ENCODE measurements at regions not wholly inside any gene's neighbourhood (a gene's known extent, or its start where the extent isn't known, plus 50 kb on each side); places are given as distances from the start of the nearest gene placed in this dataset.

GRCh38 chr18:42413870-42414269, 458.8 kb downstream of the PIK3C3 start:
- peak; percentile 48 for DNase-seq (ENCODE audit: unreplicated experiment)
- no peak for TF ChIP-seq CTCF (IDR thresholded peaks at IDR 0.05; ENCODE audit: unreplicated experiment)
- no peaks in the 10 kb centered on the region for H3K27me3 Mint-ChIP-seq (ENCODE audit: insufficient read depth, unreplicated experiment)
- H3K9me3 Mint-ChIP-seq (ENCODE audit: unreplicated experiment) = peaks cover 11% of the 10 kb centered on the region
- H3K4me3 Mint-ChIP-seq (ENCODE audit: unreplicated experiment) = no peak overlapping the region
- intact Hi-C loops (cut with micrococcal nuclease) = loop anchor here (2.0 to 10.0 kb wide), 2 partner anchors 103 to 131 kb away; no protein-coding TSS in a partner anchor
- ChIA-PET POLR2A (no interaction called here), CTCF (interaction anchor here (0.6 kb wide), 1 partner anchor 33 kb away, joined by 3 read pairs; no protein-coding TSS in a partner anchor)
- no peaks in the 10 kb centered on the region for H3K36me3 Mint-ChIP-seq (ENCODE audit: insufficient read depth, unreplicated experiment)
- H3K4me1 Mint-ChIP-seq (ENCODE audit: insufficient read depth, unreplicated experiment) = peaks cover 31% of the 10 kb centered on the region
- no TSS peak for BruUV-seq (replicated peaks)
- no peak overlapping the region for H3K27ac Mint-ChIP-seq (ENCODE audit: low read depth, unreplicated experiment)

- peaks cover 31% of the 10 kb centered on the region for H3K4me1 Mint-ChIP-seq (ENCODE audit: insufficient read depth, unreplicated experiment)
- TSS peak; percentile 81 for BruUV-seq (replicated peaks)
- no peak for TF ChIP-seq CTCF (IDR thresholded peaks at IDR 0.05; ENCODE audit: unreplicated experiment)
- H3K36me3 Mint-ChIP-seq (ENCODE audit: insufficient read depth, unreplicated experiment) = no peaks in the 10 kb centered on the region
- H3K27me3 Mint-ChIP-seq (ENCODE audit: insufficient read depth, unreplicated experiment) = no peaks in the 10 kb centered on the region
- H3K27ac Mint-ChIP-seq (ENCODE audit: low read depth, unreplicated experiment) = peak overlapping the region; percentile 55
- CTCF ChIA-PET = interaction anchor here (0.7 kb wide), 1 partner anchor 888 kb away, joined by 3 read pairs; no protein-coding TSS in a partner anchor
- peak; percentile 90 for DNase-seq (ENCODE audit: unreplicated experiment)
- no peak overlapping the region for H3K4me3 Mint-ChIP-seq (ENCODE audit: unreplicated experiment)
- POLR2A ChIA-PET = interaction anchor here (0.7 to 1.3 kb wide), 3 partner anchors 90 to 233 kb away, joined by 3 to 4 read pairs (median 3); no protein-coding TSS in a partner anchor
- H3K9me3 Mint-ChIP-seq (ENCODE audit: unreplicated experiment) = peaks cover 2% of the 10 kb centered on the region
- intact Hi-C loops (cut with micrococcal nuclease) = loop anchor here (2.0 to 10.0 kb wide), 2 partner anchors 104 to 130 kb away; no protein-coding TSS in a partner anchor
Observed at GRCh38 chr18:42414756-42415454, 459.9 kb downstream of the PIK3C3 start.

GRCh38 chr18:42417189-42417588, 462.2 kb downstream of the PIK3C3 start:
- Mint-ChIP-seq H3K27me3 (ENCODE audit: insufficient read depth, unreplicated experiment) (no peaks in the 10 kb centered on the region), H3K9me3 (ENCODE audit: unreplicated experiment) (no peaks in the 10 kb centered on the region), H3K27ac (ENCODE audit: low read depth, unreplicated experiment) (no peak overlapping the region), H3K4me1 (ENCODE audit: insufficient read depth, unreplicated experiment) (peaks cover 28% of the 10 kb centered on the region), H3K36me3 (ENCODE audit: insufficient read depth, unreplicated experiment) (peaks cover 6% of the 10 kb centered on the region), H3K4me3 (ENCODE audit: unreplicated experiment) (no peak overlapping the region)
- CTCF ChIA-PET = interaction anchor here (0.6 to 1.4 kb wide), 3 partner anchors 9 to 119 kb away, joined by 3 to 4 read pairs (median 4); no protein-coding TSS in a partner anchor
- BruUV-seq (replicated peaks) = no TSS peak
- no peak for DNase-seq (ENCODE audit: unreplicated experiment)
- no peak for TF ChIP-seq CTCF (IDR thresholded peaks at IDR 0.05; ENCODE audit: unreplicated experiment)
- intact Hi-C loops (cut with micrococcal nuclease) = loop anchor here (10.0 kb wide), 1 partner anchor 128 kb away; no protein-coding TSS in a partner anchor
- POLR2A ChIA-PET = no interaction called here

- BruUV-seq (replicated peaks) = no TSS peak
- intact Hi-C loops (cut with micrococcal nuclease) = loop anchor here (10.0 kb wide), 1 partner anchor 127 kb away; no protein-coding TSS in a partner anchor
- no peak overlapping the region for H3K4me3 Mint-ChIP-seq (ENCODE audit: unreplicated experiment)
- ChIA-PET CTCF (interaction anchor here (1.1 to 1.4 kb wide), 3 partner anchors 8 to 120 kb away, joined by 3 to 4 read pairs (median 3); no protein-coding TSS in a partner anchor), POLR2A (no interaction called here)
- no peak overlapping the region for H3K27ac Mint-ChIP-seq (ENCODE audit: low read depth, unreplicated experiment)
- no peak for DNase-seq (ENCODE audit: unreplicated experiment)
- peaks cover 19% of the 10 kb centered on the region for H3K4me1 Mint-ChIP-seq (ENCODE audit: insufficient read depth, unreplicated experiment)
- no peak for TF ChIP-seq CTCF (IDR thresholded peaks at IDR 0.05; ENCODE audit: unreplicated experiment)
- H3K9me3 Mint-ChIP-seq (ENCODE audit: unreplicated experiment) = no peaks in the 10 kb centered on the region
- H3K36me3 Mint-ChIP-seq (ENCODE audit: insufficient read depth, unreplicated experiment) = peaks cover 6% of the 10 kb centered on the region
- no peaks in the 10 kb centered on the region for H3K27me3 Mint-ChIP-seq (ENCODE audit: insufficient read depth, unreplicated experiment)
Observed at GRCh38 chr18:42418121-42418520, 463.1 kb downstream of the PIK3C3 start.
